BLaER1 treated with 17β-estradiol and CSF1 and Interleukin-3, amounts not matched to agents 10 nM and 100 nM (cell line): ENCODE measurements at regions not wholly inside any gene's neighbourhood (a gene's known extent, or its start where the extent isn't known, plus 50 kb on each side); places are given as distances from the start of the nearest gene placed in this dataset.

ENCODE experiments used
- H3K27ac ChIP-seq, 11 experiments: shearing (Covaris generic); formaldehyde crosslinking; 2 replicates each; pipeline ENCODE4 v1.8.1; 2022
- H3K27me3 ChIP-seq, 11 experiments: shearing (Covaris generic); formaldehyde crosslinking; 2 replicates each; pipeline ENCODE4 v1.8.1; 2022
- H3K36me3 ChIP-seq, 11 experiments: shearing (Covaris generic); formaldehyde crosslinking; 2 replicates each; pipeline ENCODE4 v1.8.1; 2022
- H3K4me1 ChIP-seq, 10 experiments: shearing (Covaris generic); formaldehyde crosslinking; 2 replicates each; pipeline ENCODE4 v1.8.1; 2022
- H3K4me2 ChIP-seq, 11 experiments: shearing (Covaris generic); formaldehyde crosslinking; 2 replicates each; pipeline ENCODE4 v1.8.1; 2022
- H3K4me3 ChIP-seq, 10 experiments: shearing (Covaris generic); formaldehyde crosslinking; 2 replicates each; pipeline ENCODE4 v1.8.1; 2022
- H3K9ac ChIP-seq, 11 experiments: shearing (Covaris generic); formaldehyde crosslinking; 2 replicates each; pipeline ENCODE4 v1.8.1; 2022
- H3K9me3 ChIP-seq, 11 experiments: shearing (Covaris generic); formaldehyde crosslinking; replicated peaks in 1 of 11; 2 replicates each; pipeline ENCODE4 v1.8.1; 2022
- H4K20me1 ChIP-seq, 11 experiments: shearing (Covaris generic); formaldehyde crosslinking; 2 replicates each; pipeline ENCODE4 v1.8.1; 2022
- Cebpa-rat ChIP-seq, 11 experiments: shearing (Covaris generic); IDR thresholded peaks; 2 replicates each; pipeline ENCODE4 v1.8.1; 2022

GRCh38 chr21:38875694-38876492 lies 70.2 kb downstream of the ETS2 start:
- H3K9me3 ChIP-seq, result peaks cover 20 to 58% (median 46%) of the 10 kb centered on the region in 11 experiments
- H3K27ac ChIP-seq, result peak overlapping the region in 9 of 11 experiments; percentile 21 to 69 (median 56); a peak in 15 of 22 replicates
- H3K4me3 ChIP-seq, result peak overlapping the region in 2 of 10 experiments; percentile 16 to 26; a peak in 1 of 20 replicates
- H3K4me2 ChIP-seq, result peak overlapping the region in 10 of 11 experiments; percentile 39 to 89 (median 76); a peak in 20 of 22 replicates
- H3K36me3 ChIP-seq, result no peaks in the 10 kb centered on the region
- H3K4me1 ChIP-seq, result peaks cover 0 to 34% (median 27%) of the 10 kb centered on the region in 10 experiments
- peak in 8 of 11 experiments; percentile 32 to 83 (median 57); a peak in 7 of 22 replicates for TF ChIP-seq Cebpa-rat (IDR thresholded peaks at IDR 0.05)
- peak overlapping the region in 3 of 11 experiments; percentile 31 to 49 (median 35); a peak in 4 of 22 replicates for H3K9ac ChIP-seq
- H3K27me3 ChIP-seq, result no peaks in the 10 kb centered on the region
- no peaks in the 10 kb centered on the region for H4K20me1 ChIP-seq
